H4 (cell line): ENCODE measurements at regions not wholly inside any gene's neighbourhood (a gene's known extent, or its start where the extent isn't known, plus 50 kb on each side); places are given as distances from the start of the nearest gene placed in this dataset.

ENCODE experiments used
- DNase-seq: peaks from one replicate; pipeline ENCODE4 v3.0.0-alpha.2; 2015; ENCODE audit warnings: low spot score

DNA sequence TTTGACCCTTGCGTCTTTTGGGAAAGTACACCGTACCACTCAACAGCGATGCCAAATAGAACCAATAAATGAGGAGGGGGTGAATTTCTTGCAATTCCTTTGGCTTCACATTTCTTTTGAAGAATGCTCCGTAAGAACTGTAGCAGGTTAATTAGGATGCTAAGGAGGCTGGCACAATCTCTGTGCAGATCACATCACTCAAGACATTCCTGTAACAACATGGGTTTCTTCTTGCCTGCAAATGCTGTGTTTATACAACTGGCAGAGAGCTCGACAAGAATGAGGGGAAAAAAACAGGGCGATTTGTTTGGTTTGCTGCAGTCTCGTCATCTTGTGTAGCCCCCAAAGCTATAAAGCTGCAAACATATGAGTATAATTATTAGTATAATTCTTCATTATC, 424.8 kb upstream of the DCC start:
- DNase-seq = no peak

DNA sequence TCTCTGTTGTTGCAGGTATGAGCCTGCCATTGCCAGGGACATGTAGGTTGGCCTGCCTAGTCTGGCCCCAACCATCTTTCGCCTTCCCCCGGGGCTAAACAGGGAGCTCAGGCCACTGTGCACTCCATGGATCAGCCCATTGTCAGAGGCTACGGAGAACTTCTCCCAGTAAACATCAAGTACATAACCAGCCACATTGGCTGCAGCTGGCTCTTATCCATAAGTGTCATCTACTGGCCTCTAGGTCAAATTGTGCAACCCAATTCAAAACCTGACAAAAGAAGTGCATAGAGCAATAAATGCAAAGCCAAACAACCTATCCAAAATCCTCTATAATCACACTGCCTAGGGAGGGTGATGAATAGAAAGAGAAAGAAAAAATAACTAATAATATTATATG, 418.1 kb upstream of the DCC start:
- DNase-seq = no peak

DNA sequence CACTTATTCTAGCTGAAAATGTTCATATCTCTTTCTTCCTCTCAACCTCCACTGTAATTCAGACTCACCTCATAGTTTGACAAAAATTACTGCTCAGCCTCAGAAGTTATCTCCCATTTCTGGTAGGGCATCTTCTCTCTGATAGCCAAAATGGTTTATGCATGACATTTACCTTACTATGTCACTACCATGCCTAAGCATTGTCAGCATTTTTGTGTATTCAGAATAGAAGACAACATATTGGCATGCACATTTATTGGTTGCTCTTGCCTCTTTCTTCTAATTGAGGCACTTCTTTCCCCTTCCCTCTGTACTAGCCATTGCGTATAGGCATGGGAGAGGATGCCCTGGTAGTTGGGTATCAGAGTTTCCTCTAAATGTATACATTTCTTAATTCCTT, 406.1 kb upstream of the DCC start:
- DNase-seq = no peak

DNA sequence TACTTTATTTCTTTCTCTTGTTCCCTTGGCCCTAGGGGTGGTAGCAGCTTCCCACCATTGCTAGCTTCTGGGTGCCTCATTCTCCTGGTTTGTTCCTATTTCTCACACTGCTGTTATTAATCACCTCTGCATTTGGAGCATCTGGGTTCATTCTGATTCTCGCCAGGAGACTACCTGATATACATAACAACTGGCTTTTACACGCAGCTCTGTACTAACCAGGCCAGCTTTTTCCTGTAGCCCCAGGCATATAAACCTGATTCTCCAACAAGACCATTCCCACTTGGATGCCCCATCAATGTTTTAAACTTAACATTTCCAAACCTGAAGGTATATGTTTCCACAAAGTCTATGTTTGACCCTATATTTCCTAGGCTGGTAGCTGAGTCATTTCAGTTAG, 403.9 kb upstream of the DCC start:
- DNase-seq = no peak

DNA sequence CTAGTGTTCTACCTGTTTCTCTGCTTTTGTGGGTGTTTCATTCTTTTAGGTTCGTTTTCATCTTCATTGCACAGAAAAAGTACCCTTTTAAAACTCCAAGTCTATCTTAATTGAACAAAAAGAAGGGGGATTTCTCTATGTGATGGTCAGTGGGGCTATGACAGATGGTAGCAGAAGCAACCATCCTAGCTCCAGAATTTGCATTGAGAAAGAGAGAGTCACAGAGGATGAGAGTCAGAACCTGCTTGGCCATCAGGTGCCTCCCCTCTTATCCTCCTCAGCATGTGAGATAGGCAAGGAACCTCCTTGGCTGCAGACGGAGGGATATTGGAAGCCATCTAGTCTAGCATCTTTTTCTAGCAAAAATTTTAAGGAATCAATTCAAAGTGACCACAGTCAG, 398.0 kb upstream of the DCC start:
- no peak for DNase-seq

DNA sequence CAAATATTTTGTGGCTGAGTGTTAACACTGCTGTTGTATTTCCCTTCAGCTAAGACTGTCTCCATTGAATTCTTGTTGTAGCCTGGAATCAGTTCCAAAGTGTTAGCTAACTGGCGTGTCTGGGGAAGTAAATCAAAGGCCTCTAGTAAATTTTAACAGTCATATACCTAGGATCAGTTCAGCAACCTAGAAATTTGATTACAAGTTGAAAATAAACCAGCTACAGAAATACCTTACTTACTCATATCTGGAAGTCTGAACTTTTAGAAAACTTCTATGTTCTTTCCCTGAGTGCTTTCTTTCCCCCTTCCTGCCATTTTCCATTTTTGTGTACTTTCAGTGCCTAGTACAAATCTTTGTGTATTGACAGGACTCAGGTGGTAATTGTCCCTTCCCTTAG, 396.7 kb upstream of the DCC start:
- DNase-seq = no peak

DNA sequence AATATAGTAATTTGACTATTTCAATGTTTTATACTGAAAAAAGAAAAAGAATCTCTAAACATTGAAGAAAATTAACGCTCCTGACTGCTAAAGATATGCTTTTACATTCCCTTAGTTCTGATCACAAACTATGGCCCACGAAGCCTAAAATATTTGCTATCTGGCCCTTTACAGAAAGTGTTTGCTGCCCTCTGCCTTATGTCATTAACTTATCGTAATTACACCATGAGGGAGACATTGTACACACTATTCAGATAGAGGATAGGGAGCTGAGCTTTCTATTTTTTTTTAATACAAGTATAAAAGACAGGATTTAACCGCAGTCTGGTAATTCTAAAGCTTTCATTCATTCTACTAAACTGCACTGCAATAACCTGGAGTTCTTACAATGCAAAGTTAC, 393.1 kb upstream of the DCC start:
- DNase-seq = no peak

DNA sequence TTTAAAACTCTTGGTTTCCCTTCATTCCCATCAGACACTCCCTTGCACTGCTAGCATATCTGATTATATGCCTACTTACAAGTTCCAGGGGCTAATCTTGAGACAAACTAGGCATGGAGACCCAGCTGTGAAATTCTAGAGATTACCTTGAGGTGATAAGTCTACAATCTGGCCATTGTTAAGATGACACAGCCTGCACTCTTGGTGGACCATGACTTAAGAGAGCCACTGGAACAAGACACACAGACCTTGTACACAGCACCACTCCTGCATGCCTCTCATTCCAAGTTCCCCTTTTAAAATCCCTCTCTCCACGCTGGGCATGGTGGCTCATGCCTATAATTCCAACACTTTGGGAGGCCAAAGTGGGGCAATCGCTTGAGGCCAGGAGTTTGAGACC, 387.2 kb upstream of the DCC start:
- no peak for DNase-seq

DNA sequence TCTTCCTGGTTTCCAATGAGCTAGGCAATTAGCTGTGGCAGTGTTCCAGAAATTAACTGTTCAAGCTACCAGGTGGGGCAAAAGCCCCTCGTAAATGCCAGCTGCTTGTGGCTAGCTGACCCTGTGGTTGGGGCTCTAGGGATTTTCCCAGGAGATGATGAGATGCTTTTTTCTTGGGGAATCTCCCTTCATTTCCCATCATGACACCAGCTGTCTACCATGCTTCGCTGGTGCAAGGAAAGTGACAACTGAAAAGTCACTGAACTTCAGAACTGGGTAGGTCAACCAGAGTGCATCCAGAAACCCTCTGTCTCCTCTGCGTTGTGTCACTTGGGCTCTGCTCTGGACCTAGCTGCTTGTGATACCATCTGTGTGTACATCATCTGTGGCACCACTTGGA, 386.5 kb upstream of the DCC start:
- no peak for DNase-seq

DNA sequence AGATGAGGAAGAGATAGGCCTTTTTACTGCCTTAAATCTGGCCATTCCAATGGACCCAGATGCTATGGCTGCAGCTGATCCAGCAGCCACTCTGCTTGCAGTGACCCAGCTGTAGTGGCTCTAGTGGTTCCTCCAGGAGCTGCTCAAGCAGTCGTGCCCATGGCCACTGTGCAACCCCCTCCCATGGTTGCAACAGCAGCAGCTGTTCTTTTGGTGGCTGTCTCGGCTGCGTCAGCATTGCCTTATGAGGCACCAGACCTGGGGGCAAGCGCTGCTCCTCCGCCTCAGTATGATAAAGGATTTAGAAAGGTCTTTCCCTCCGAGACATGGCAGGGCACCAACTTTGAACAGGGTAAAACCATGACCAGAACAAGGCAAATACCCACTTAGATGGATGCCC, 384.9 kb upstream of the DCC start:
- no peak for DNase-seq

DNA sequence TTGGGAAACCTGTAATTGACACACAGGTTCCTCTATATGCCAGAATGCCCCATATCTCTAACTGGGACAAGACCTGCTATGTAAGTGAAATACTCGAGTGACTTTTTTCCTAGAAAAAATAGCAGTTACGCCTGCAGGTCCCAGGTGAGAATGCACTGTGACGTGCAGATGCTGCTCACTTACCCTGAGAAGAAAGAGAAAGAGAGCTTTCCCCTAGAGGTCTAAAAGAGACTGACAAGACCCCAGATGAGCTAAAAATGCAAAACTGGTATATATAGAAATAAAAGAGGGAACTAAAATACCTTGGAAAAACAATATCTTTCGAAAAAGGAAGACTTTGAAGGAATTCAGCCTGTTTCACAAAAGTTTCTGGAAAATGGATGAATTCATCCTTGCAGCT, 383.0 kb upstream of the DCC start:
- no peak for DNase-seq

DNA sequence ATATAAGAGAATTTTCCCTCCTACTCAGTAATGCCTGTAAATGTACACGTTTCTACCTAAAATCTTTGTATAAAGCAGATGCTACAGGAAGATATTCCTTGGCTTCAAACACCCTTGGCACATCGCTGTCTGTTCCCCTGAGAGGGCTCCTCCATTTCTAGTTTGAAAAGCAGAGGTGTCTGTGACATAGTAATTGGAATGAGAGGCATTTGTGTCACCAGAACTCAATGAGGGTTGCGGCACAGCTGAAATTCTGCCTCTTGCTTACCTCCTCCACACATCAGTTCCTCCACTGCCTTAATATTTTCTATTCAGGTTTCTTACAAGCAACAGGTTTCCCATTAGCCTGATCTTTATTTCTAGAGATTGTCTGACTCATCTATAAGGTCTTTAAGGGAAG, 359.9 kb upstream of the DCC start:
- DNase-seq = no peak

DNA sequence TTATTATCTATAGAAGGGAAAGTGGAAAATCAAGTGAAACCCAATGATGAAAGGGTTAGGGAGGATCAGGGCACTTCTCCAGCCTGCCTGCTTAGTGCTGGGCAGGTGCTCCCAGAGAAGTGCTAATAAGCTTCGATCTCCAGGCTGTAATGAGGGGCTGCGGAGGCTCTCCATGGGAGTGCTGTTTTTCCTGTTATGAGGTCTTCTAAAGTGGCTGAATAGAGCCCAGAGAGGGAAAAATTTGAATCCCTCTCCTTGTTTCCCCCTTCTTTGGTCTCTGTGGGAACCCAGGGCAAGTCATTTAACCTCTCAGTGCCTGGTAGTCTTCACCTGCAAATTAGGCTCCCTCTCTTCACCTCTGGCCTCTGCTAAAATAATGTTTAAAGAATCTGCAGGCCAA, 351.7 kb upstream of the DCC start:
- no peak for DNase-seq

DNA sequence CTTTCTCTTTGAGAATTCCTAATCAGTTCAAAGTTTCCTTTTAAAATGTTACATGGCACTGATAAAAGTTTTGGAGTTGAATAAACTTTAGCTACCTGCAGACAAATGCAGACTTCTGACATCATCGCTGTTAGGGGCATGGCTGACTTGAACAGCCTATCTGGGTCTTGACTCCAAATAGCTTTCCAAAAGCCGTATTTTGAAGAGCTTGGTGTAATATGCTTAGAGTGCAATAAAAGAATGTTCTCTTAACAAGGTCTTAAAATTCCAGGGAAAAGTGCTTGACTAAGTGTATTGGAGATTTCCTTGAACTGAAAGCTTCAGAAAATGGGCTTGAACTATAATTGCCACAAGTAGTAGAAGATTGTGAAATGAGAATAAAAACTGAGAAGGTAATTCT, 342.9 kb upstream of the DCC start:
- no peak for DNase-seq

DNA sequence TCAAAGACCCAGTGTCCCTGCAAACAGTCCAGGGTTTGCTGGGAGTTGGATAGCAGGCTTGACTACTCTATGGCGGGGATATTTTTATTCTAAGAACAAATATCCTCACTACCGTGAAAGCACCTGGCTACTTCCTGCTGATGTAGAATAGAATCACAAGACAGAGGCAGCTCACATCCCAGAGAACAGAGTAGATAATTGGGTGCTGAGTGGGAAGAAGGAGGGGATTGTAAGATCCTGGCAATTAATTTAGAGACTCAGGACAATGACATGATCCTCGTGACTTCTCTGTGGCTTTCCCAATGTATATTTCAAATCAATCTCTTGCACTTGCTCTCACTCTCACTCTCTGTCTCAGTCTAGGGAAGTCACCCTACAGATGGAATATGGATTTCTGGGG, 341.9 kb upstream of the DCC start:
- DNase-seq = no peak

DNA sequence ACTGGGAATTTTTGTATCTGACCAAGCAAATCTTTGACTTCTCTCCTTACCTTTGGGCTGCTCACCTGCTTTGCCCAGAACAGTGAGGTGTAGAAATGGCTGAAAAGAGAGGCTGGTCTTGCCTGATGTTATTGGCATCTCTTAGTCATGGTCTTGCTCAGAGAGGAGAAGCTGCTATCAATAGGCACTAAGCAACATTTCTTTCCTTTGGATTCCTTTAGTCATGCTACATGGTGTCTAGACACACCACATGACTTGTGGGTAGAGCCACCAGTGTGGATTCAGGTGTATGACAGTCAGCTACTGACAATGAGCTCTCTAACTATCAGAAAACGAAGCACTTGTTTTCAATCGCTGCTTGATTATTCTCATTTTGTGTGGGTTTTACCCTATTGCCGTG, 341.3 kb upstream of the DCC start:
- no peak for DNase-seq

DNA sequence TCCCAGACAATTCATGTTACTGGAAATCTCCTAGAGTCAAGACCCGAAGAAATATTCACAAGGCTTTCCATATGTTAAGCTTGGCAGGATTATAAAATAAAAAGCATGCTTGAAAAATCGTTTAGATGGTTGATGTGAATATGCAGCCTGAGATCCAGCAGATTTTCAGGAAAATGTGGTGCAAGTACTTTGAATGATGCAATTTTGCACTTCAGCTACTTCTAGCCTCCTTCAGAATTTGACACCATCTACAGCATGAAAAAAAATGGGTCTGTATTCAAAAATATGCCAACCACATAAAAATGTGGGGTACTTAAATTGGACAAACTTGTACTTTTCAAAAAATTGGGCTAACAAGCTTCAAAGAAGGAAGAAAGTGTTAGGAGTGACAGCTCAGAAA, 340.6 kb upstream of the DCC start:
- no peak for DNase-seq

DNA sequence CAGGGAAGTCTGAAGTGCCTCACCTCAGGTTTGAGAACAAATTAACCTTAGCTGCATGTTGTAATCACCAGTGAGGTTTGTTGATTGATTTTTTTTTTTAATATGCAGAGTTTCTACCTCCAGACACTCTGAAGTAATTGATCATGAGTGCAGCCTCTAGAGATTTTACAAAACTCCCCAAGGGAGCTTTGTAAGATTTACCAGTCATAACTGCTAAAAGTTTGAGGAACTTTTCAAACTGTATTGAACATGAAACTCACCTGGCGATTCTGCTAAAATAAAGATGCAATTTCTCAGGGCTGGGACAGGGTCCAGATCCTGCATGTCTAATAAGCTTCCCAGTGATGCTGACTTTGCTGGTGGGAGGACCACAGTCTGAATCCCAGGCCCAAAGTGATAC, 339.6 kb upstream of the DCC start:
- DNase-seq = no peak

DNA sequence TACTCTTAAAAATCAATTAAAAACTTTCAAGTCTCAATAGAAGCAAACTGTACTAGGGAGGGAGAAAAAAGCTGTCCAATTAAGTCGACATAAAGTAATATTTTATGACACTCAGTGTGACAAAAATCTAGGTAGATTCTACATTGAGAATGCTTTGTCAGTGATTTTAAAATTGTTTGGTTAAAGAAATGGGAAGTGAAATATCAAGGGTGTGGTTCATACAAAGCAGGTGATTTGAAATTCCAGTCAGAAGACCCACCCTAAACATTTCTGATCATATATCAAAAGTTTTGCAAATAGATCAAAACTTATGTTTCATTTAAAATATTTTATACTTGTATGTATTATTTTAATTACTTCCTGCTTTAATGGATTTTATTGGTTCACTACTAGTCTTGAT, 338.9 kb upstream of the DCC start:
- DNase-seq = no peak

DNA sequence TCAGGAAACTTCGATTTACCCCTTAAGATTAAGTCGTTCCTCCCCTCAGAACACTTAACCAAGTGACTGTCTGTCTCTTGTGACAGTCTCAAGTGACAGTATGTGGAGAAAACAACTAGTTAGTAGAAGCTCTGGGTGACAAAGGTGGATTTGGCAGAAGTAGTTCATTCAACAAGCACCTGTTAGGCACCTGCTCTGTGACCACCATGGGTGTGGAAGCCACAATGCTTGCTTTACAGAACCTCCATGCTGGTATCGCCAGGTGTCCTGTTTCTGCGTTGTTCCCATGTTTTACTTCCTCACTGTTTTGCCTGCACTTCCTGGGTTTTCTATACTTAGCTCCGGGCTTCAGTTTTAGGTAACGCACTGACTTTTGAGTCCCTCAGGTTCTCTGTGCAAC, 337.4 kb upstream of the DCC start:
- no peak for DNase-seq

DNA sequence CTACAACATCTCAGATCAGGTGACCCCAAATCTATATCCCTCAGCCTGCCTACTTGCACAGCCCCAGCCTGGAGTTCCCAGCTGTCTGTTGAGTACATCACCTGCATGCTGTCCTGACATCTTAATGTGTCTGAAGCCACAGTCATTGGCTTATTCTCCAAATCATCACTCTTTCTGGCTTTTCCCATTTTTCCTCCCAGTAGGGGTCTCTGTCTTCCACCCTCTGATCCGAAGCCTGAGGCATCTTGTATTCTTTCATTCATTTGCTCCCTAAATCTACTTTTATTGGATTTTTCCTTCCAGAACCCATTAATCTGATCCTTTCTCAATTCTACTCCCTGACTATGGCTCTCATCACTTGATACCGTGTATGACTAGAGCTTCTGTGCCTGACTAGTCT, 332.9 kb upstream of the DCC start:
- no peak for DNase-seq

DNA sequence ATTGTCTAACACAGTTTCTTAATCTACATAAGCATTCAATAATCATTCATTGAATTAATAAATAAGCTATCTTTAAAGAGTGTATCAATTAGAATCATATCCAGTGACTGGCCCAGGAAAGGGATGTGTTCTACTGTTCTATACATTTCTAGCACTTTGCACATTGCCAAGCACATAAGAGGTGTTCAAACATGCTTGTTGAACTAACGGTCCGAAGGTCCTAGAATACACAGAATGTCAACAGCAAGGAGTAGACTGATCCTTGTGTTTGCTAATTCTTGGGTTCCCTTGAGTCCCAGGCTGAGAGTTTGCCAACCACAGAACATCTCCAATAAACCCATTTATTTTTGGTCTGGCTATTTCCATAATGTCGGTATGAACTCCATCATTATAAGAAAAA, 331.7 kb upstream of the DCC start:
- no peak for DNase-seq

DNA sequence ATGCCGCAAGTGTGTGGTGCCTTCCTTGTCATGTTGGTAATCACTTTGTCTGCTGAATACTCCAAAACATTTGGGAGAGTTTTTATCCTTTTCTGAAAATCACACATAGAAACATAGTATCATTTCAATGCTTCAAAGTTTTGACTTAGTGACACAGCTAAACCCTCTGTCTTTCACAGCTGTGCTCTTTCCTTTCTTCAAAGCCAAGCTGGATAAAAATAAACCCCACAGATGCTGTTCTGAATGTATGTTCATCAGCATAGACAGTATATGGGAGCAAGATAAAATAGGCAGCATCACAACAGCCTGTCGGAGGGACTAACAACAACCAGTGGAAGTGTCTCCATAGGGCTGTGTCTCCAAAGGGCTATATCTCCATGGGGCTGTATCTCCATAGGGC, 331.3 kb upstream of the DCC start:
- DNase-seq = no peak

DNA sequence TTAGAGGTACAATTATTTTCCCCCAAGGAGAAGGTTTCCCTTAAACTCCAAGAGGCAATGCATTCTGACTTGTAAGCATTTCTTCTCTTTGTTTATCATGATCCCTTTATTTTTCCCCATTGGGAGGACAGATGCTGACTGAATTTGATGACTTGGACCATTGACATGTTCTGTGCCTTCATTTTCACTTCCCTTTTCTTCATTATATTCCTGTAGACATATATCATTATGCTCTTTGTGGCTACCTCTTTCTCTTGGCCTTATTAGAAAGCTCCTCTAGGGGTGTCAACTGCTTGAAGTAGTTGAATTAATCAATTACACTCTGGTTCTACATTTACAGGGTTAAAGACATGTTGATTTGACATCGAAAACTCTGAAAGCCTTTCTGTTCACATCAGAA, 330.0 kb upstream of the DCC start:
- no peak for DNase-seq

DNA sequence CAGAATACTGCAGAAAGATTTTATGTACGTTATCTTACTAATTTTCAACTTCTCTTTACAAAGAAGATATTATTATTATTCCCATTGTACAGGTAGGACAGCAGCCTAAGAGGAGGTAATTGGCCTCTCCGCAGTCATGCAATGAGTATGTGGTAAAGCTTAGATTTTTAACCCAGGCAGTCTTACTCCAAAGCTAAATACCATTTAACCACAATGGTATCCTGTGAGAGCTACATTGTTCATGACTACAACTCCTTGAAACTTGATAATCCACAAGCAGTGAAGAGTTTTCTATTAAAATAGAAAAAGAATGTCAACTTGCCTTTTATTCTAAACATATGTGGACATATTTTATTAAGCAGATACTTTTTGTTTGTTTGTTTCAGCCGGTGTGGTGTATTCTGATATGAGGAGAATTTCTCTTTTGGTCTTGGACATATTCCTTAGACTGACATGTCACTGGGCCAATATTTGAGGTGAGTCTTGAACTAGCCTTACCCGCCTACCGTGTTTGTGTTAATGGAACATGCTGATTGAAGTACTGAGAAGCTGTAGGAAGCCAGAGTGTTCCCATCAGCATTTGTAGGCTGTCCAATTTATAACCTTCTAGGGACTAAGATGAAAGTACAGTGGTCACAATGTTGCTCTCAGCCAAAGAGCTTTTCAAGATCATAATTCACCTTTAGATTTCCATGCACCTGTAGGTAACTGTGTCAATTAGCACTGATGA, 293.9 kb upstream of the DCC start:
- peak; percentile 7 for DNase-seq
